GM19324 (cell line): ENCODE measurements at regions not wholly inside any gene's neighbourhood (a gene's known extent, or its start where the extent isn't known, plus 50 kb on each side); places are given as distances from the start of the nearest gene placed in this dataset.

Experiments used
- ATAC-seq: cut with Tn5 transposase; IDR thresholded peaks from one replicate; pipeline ENCODE4 v1.9.1; 2021; ENCODE audit warnings: mild to moderate bottlenecking, moderate library complexity; ENCODE audit not compliant: unreplicated experiment, low FRiP score

DNA sequence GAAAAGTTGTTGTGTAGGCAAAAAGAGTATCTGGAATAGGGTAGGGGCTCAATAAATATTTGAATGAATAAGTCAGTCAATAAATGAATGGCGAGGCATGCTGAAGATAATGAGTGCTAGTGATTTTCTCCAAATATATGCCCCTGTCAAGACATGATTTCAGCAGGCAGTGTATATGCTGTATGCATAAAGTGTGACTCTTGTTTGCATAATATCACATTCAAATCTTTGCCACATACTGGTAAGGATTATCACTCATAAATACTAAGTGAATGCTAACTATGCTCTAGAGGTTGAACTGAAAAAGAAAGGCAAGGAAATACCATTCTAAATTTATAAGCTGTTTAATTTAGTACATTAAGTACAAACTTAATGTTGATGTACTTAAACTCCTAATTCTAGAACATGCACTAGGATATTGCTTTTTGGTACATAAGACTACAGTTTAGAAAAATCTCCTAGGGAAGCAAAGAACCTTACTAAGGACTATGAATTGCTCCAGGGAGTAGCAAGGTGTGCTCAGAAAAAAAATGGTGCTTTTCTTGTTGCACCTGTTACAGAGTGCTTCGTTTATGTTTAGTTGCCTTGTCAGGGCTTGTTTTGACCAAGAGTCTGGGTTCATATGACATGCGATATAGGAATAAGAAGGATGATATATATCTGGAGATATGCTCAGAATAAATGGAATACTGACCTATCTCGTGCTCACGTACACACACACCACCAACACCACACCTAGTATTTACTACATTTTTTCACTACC lies 224.0 kb upstream of the TANK start:
- no peak for ATAC-seq

DNA sequence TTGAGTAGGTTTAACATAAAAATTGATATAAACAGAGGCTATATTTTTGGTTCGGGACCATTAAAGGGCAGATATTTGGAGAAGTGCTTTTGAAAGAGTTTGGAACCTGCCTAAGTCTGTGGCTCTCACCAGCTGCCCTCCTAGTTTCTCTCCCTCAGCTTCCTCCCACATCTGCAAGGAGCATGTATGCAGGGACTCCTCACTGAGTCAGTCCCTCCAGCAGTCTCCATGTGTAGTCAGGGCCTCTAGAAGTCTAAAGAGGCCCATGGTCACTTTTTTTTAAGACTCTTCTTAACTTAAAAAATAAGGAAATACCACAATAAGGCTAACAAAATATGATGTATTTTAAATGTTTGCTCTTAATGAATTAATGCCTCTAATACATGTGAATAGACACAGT lies 220.0 kb upstream of the TANK start:
- ATAC-seq: no peak

DNA sequence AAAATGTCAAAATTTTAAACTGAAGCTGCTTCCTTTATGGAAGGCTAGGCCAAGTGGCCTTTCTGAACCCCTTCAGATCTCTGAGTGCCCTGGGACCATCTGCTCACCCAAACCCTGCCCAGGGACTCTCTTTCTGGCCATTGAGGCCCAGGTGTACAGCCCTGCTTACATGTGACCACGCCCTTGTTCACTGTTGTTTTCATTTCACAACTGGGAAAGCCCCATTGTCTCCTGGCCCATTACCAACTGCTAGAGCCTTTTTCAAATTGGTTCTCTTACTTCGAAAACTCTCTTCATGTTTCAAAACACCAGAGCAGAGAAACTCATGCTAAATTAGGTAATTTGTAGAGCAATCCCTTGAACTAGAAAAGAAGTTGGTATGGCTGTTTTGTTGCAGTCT lies 219.5 kb upstream of the TANK start:
- ATAC-seq: peak; percentile 88

DNA sequence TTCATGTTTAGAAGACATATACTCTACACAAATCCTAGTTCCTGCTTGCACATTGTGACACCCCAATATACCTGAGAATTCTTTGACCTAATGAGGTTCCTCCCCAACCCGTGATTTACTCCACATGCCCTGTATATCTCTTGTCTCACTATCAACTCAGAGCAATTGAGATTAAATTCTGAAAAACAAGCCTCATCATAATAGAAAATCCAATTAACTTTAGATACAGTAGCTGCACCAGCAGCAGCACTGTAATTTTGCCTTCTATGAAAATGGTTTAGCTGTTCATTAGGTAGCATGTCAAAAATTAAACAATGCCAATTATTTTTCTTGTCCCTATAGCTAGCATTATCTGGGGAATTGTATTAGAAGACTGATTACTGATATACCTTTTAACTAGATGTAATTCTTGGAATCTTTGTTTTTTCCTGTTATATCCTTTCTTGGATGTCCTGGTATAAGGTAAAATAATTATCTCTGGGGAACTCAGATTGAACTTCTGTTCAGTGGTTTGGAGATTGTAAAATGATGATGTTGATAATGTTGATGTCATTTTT lies 218.9 kb upstream of the TANK start:
- no peak for ATAC-seq

DNA sequence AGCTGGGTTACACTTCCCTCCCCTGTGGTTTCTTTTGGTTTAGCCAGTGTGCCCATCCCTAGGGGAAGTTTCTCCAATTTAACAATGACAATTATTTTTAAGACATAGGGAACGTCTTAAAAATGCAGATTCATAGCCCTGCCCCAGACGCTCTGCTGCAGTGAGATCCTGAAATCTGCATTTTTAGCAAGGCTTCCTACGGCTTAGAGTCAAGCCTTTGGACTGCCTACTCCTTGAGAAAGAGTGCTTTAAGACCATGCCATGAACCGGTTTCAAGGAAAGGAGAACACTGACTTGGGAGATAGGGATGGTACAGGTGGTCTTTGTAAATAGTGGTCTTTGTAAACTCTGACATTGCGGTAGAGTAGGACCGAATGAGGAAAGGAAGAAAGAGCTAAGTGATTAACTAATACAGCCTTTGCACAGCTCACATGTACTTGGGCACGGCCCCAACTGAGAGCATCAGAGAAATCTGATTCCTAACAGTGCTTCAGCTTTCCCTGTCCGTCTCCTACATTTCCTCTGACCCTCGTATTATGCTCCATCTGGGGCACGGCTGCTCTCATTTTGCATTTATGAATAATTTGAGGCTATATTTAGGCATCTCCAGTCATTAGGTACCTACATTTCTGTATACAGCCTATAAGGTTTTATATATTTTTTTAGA lies 217.6 kb upstream of the TANK start:
- ATAC-seq: no peak

DNA sequence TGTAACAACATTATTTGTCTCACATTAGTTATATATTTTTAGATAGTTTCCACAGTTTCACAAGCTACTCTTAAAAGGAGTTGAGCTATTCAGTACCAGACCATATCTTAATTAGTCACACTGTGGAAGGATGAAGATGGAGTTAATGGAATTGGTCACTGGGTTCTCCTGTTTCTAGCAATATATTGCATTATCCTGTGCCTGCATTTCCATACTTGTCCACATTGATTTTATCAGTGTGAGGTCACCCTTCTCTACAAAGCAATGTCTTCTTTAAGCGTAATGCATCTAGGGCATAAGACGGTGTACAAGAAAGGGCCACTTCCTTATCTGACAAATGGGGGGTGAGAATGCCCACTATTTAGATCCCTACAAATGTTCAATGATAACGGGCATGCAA lies 216.8 kb upstream of the TANK start:
- ATAC-seq: no peak

DNA sequence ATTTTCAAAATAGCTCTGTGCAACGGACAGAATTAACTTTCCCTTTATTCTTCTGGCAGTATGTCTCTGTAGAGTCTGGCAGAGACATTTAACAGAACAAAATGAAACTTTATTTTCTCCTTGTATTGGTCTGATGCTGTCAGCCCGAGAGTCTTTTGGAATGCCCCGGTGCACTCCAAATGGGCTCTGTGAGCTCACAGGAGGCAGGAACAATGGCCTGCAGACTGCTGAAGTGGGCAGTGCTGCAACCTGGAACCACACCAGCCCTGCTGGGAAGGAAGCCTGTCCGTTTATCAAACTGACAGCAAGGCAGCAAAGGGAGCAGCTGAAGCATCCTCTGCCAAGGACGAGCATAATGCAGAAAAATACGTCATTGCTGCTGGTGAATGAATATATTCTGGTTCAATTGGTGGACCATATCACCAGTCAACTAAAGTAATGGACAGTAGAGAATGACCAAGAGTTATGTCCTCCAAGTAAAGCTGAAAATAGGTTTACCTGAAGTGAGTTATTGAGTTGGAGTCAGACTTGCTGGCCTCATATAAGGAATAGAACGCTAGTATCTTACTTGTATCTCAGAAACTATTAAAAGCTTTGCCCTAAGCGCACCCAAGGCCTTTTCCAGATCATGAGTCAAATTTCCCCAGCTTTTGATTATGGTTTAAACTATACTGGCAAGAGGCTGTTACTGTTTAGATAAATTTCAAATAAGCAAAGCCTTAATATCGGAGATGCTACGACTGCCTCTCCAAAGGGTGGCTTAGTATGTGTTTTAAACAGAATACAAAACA lies 207.6 kb upstream of the TANK start:
- no peak for ATAC-seq

DNA sequence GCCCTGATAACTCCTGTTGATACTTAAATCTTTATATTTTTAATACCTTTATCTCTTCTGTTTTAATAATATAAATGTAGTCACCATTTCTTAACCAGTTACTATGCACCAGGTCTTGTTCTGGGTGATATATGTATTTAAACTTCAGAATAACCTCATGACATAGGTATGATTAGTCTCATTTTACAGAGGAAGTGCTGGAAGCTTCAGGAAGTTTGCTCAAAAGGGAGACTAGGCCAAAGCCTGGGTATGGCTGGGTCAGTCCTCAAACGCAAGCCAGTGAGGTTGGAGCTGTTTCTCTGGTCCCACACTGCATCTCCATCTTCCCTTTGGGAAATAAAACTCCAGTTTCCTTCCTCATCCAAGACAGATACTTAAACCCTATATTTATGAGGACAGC lies 204.7 kb upstream of the TANK start:
- ATAC-seq: no peak

DNA sequence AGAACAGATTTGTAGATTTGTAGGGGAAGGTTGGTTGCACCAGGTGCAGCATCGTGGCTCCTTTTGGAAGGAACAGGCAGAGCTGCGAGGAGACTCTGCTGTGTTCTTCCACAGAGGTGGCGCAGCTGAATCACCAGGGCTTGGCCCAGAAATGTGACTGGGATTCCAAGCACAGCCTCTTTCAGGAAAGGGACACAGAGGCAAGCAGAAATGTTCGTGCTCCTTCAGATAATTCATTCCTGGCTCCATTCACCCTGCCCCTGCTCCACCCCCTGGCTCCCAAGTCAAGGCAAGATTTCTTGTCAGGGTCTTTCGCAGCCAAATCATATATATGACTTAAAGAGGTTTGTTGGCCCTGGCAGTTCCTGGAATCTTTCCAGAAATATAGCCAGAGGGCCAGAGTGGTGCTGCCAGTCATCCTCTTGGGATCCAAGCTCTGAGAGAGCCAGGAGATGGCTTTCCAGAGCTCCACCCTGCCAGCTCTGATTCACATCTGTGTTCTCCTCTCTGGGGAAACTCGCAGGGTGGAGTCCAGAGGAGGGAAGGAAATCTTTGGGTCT lies 203.9 kb upstream of the TANK start:
- ATAC-seq: no peak

DNA sequence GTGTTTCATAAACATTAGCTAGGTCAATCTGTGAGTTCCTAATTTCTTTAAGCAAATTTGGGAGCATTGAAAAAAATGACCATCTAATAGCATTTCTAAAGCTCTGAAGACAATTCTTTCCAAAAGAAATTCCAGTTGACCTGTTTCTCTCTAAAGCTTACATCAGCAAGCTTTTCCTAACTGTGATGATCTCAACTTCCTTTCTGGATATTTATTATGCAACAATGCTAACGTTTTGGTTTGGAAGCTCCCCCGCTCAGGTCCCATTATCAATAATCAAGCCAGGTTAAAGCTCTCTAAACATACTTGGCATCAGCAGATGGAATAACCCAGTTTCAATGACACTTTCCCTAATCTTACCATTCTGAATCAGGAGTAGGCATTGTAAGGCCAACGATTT lies 196.3 kb upstream of the TANK start:
- no peak for ATAC-seq

DNA sequence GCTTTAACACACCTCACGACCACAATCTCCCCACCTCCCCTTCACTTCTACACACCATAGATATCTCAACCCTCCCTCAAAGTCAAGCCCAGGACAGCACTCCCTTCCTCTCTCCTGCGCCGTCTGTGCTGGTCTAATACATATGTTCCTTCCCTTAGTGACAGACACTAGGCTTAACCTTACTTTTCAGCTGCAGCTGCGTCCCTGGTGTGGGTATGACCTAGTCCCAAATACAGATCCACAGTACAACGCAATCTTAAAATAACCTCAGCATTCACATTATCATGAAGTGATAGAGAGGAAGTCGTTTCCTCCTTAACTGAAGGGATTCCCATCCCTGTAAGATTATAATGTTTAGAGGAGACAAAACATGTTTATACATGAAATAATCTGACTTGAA lies 192.7 kb upstream of the TANK start:
- ATAC-seq: no peak

DNA sequence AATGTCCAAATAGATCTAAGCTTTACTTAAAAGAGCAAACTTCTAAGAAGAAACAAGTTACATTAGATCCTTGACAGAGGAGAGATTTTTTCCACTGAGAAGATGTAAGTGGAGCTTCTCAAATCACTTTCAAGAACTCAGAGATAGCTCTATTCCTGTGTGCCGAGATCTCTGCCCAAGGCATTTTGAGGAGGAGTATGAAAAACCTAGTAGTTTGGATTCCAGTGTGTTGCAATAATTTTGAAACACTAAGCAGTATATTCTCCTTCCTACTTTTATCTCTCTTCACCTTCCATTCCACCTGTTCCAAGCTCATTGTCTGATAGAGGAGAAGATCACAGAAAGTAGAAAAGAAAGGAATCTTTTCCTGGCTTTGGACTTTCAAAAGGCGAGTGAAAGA lies 192.0 kb upstream of the TANK start:
- no peak for ATAC-seq

DNA sequence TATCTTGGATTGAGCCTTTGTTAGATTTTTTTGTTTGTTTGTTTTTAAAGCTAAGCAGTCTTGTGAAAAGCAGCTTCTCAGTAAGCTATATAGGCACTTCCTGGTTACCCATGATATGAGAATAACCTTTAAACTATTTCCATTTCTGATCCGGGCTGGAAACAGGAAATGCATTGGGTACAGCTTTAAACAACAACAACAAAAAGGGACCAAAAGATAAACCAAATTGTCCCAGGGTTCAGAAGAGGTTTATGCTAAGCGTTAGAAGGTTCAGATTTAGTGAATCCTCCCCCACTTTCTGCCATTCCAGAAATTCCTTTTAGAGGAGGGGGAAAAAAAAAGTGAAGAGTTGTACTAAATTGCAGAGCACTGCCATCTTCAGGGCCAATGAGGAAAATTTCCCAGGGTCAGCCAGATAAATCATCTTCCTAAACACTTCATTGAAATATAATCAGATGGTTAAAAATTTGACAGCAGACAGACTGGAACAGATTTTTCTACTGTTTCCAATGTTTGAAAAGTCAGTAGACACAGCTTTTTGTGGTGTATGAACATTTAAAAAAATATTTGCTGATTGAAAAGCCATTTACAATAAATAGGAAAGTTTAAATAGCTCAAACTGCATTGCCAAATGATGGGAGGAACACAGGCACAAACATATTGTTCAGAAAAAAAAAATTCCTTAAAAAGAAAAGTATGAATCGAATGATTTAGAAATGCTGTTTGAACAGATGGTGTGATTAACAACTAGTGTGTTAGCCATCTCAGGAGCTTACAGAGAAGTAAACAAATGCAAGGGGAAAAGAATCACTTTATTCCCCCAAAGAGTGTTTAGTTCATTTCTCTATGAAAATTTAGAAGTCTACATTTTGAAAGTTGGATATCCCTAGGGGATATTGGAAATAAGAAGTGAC lies 189.9 kb upstream of the TANK start:
- ATAC-seq: no peak

DNA sequence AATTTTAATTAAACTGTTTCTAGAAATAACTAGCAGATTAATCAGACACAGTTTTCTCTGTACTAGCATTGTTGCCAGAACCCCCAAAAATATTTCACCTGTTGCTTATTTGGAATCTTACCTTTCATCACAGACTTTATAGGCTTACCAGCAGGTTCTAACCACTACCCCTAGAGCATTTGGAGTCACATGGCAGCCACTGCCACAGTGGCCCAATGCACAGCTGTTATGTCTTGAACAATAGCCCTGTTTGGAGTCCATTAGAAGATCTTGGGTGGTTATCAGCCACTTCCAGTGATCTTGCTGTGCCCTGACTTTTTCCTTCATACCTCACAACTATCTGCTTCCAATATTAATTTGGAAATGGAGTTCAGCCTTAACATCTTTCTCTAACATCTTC lies 186.2 kb upstream of the TANK start:
- ATAC-seq: no peak

DNA sequence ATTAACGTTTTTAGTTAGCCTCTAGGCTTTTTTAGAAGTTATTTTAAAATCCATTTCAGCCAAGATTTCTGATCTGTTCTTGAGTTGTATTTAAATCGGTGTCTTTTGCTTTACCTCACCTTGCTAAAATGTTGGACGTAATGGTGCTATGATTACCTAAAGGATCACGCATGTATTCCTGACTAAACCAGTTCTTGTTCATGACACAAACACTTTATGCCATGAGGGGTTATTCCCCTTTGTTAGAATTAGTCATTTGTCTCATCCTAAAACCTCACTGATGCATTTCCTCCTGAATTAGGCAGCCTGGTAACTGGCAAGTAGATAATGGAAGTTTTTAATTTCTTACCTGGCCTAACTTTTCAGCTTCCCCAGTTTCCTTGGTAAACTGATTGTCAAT lies 185.4 kb upstream of the TANK start:
- no peak for ATAC-seq

DNA sequence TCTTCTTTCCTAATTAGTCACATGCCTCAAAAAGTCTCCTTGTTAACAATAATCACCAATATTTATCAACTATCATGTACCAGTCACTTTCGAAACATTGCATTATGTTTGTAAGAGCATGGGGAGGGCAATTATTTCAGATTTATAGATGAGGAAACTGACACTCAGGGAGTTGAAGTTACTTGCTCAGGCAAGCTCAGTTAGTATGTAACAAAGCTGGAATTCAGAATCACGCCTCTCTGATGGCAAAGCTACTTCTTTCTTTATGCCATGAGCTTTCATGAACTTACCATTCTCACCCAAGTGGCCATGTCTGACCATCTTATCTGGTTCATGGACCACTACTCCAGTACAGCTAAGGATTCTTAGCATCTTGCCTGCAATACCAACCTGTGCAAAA lies 183.4 kb upstream of the TANK start:
- no peak for ATAC-seq

DNA sequence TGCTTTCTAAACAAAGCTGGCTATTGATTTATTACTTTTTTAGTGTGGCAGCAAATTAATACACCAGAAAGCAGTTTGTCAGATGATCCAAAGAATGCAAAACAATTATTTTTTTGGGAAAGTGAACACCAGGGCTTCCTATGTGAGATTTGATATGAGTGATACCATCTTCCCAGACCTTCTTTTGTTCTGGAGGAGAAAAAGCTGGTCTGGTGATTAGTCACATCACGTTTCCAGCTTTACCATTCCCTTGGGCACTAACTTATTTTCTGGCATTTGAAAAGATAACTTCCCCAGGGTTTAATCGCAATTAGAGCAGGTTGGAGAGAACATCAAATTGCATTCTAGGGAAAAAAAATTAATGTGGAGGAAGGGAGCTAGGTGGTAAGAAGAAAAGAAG lies 182.9 kb upstream of the TANK start:
- ATAC-seq: no peak

DNA sequence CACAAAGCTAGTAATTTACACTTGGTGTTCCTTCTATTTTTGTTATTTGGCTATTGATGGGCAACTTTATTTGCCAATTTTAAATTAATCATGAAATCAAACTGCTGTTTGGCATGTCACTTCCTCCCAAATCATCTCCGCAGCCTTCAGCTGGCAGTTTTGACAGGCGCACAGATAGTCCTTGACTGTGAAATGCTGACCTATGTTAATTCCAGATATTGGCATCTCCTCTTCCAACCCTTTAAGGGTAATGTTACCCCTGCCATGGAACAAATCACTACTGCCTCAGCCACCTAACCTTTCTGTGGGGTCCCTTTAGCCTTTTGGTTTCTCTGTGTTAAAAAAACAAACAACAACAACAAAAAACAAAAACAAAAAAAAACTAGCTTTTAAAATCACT lies 182.4 kb upstream of the TANK start:
- no peak for ATAC-seq

DNA sequence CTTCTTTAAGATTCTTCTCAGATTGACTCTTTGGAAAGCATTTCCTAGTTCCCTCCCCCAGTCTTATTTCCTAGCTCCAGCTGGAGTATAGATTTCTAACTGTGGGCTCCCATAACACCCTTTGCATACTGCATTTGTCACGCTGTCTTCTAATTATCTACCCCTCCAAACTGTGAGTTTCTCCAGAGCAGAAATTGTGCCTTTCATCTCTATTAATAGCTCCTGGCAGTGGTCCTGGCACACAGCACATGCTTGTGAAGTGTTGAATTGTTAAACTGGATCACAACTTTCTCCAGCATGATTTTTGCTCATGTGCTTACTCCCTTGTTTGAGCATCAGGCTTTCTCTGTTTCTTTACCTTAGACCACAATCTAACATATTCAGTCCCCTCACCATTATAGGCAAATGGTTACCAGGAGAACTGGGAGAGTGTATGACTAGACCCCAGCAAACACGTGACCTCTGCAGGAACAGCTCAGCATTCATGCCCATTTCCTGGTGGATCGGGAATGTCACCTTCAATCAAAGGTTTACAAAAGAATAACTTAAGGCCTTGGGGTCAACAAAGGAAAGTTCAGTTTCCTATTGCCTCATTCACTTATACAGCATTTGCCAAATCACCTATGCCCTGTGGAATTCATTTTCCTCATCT lies 175.7 kb upstream of the TANK start:
- ATAC-seq: no peak

DNA sequence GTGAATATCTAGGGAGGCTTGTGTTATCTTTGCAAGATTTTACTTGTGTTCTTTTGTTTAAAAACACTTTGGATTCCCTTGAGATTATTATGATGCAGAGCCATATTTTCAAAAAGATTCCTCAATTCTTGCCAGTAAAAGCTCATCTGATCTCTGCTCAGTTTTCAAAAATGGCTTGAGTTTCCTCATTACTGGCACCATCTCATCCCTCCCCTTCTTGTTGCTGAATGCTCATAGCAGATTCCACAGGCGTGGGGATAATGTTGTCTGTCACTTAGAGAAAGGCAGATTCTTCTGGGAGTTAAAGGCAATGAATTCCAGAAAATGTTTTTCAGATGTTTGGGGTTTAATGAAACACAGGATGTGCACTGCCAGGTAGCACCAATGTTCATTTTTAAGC lies 170.4 kb upstream of the TANK start:
- no peak for ATAC-seq
